Keratinocyte (primary cell): ENCODE measurements at regions not wholly inside any gene's neighbourhood (a gene's known extent, or its start where the extent isn't known, plus 50 kb on each side); places are given as distances from the start of the nearest gene placed in this dataset.

Source experiments
- DNase-seq: peaks from one replicate; pipeline ENCODE4 v3.0.0-alpha.2; 2011; ENCODE audit warnings: low read depth, missing footprints, low spot score
- FAIRE-seq: peaks from 2 replicates; lab custom pipeline; 2011; peaks lifted over from hg19 to GRCh38; lab: Jason Lieb, UNC
- H2AFZ ChIP-seq: 2 replicates; pipeline ENCODE4 v1.6.0; 2012; ENCODE audit warnings: low read length, control low read depth, inconsistent platforms; ENCODE audit not compliant: control insufficient read depth
- H3K27ac ChIP-seq: 2 replicates; pipeline ENCODE4 v1.5.1; 2011; ENCODE audit warnings: low read length; ENCODE audit not compliant: control insufficient read depth, insufficient read depth
- H3K27me3 ChIP-seq: 3 replicates; pipeline ENCODE4 v1.6.0; 2011; ENCODE audit warnings: low read length; ENCODE audit not compliant: control insufficient read depth, insufficient read depth; ENCODE audit errors: extremely low read depth
- H3K36me3 ChIP-seq, 2 experiments: 2 replicates in 1 of 2; 3 replicates in 1 of 2; pipeline ENCODE4 v1.5.1; 2011; ENCODE audit warnings: low read length in 2 of 2, mild to moderate bottlenecking in 1 of 2; ENCODE audit not compliant: control insufficient read depth in 2 of 2, insufficient read depth in 2 of 2; ENCODE audit errors: extremely low read depth in 1 of 2
- H3K4me1 ChIP-seq: 3 replicates; pipeline ENCODE4 v1.5.1; 2011; ENCODE audit warnings: low read length; ENCODE audit not compliant: control insufficient read depth, insufficient read depth; ENCODE audit errors: extremely low read depth
- H3K4me2 ChIP-seq: 3 replicates; pipeline ENCODE4 v1.6.0; 2011; ENCODE audit warnings: low read depth, low read length; ENCODE audit not compliant: control insufficient read depth, insufficient read depth; ENCODE audit errors: extremely low read depth
- H3K4me3 ChIP-seq, 3 experiments: fragments of 200-600 bp in 1 of 3; sonication (generic) in 1 of 3; 2 replicates in 2 of 3; 3 replicates in 1 of 3; pipeline ENCODE4 v1.5.1; 2011 to 2016; ENCODE audit warnings: low read length in 3 of 3, mild to moderate bottlenecking in 3 of 3, control low read depth in 2 of 3, inconsistent platforms in 1 of 3, low read depth in 1 of 3, mixed read lengths in 1 of 3, mixed run types in 1 of 3, moderate library complexity in 1 of 3; ENCODE audit not compliant: control insufficient read depth in 2 of 3, insufficient read depth in 2 of 3; ENCODE audit errors: extremely low read depth in 1 of 3
- H3K79me2 ChIP-seq: 2 replicates; pipeline ENCODE4 v1.6.0; 2012; ENCODE audit warnings: low read length; ENCODE audit not compliant: control insufficient read depth, insufficient read depth
- H3K9ac ChIP-seq: 3 replicates; pipeline ENCODE4 v1.6.0; 2011; ENCODE audit warnings: low read length; ENCODE audit not compliant: control insufficient read depth, insufficient read depth; ENCODE audit errors: extremely low read depth
- H3K9me1 ChIP-seq: 3 replicates; pipeline ENCODE4 v1.6.0; 2011; ENCODE audit warnings: low read length; ENCODE audit not compliant: control insufficient read depth, insufficient read depth; ENCODE audit errors: extremely low read depth
- H3K9me3 ChIP-seq: 2 replicates; pipeline ENCODE4 v1.5.1; 2012; ENCODE audit warnings: low read depth, low read length; ENCODE audit not compliant: control insufficient read depth
- H4K20me1 ChIP-seq: 3 replicates; pipeline ENCODE4 v1.6.0; 2011; ENCODE audit warnings: low read length; ENCODE audit not compliant: control insufficient read depth, insufficient read depth; ENCODE audit errors: extremely low read depth
- CTCF ChIP-seq, 3 experiments: IDR thresholded peaks in 1 of 3; conservative IDR thresholded peaks in 1 of 3; optimal IDR thresholded peaks in 1 of 3; 2 replicates in 2 of 3; 3 replicates in 1 of 3; pipeline versions ENCODE3 to v1.5.1; 2011; ENCODE audit warnings: low read length in 3 of 3, mild to moderate bottlenecking in 3 of 3, moderate library complexity in 2 of 3, control low read depth in 1 of 3, inconsistent platforms in 1 of 3; ENCODE audit not compliant: insufficient read depth in 2 of 3; ENCODE audit errors: extremely low read depth in 1 of 3
- EZH2 ChIP-seq: IDR thresholded peaks from one replicate; pipeline ENCODE4 v1.6.1; 2012; ENCODE audit warnings: inconsistent platforms, mild to moderate bottlenecking, low read length, moderate library complexity
- dilution Hi-C: fragments of 300-500 bp; cut with MboI; formaldehyde crosslinking; loops from one replicate; pipeline ENCODE4 v1.7.0; 2020; ENCODE audit warnings: low sequenced_read_pairs; ENCODE audit not compliant: extremely low pct_ligation_motif_present

- Histone ChIP-seq H3K9me1 (no peaks in the 10 kb centered on the region), H3K27ac (no peak overlapping the region), H3K4me1 (no peaks in the 10 kb centered on the region), H2AFZ (no peak overlapping the region), H3K9me3 (no peaks in the 10 kb centered on the region), H3K79me2 (no peaks in the 10 kb centered on the region), H3K4me3 (no peak overlapping the region), H3K36me3 (no peaks in the 10 kb centered on the region), H3K27me3 (no peaks in the 10 kb centered on the region), H3K4me2 (no peak overlapping the region), H3K9ac (no peak overlapping the region), H4K20me1 (no peaks in the 10 kb centered on the region)
- TF ChIP-seq CTCF (optimal IDR thresholded peaks at IDR 0.05 in 1 of 3, IDR thresholded peaks at IDR 0.05 in 1 of 3, conservative IDR thresholded peaks at IDR 0.05 in 1 of 3; ENCODE audit: extremely low read depth in 1 of 3, insufficient read depth in 2 of 3, low read length in 3 of 3) (no peak), EZH2 (no peak)
- dilution Hi-C loops, result no loop called here
- DNase-seq (no peak), FAIRE-seq (no peak)
These were observed 453.2 kb downstream of the PRR16 start for GRCh38 chr5:120917214-120917758.

- Histone ChIP-seq H3K9ac (no peak overlapping the region), H3K27me3 (no peaks in the 10 kb centered on the region), H3K9me3 (no peaks in the 10 kb centered on the region), H2AFZ (no peak overlapping the region), H3K4me2 (no peak overlapping the region), H3K27ac (no peak overlapping the region), H4K20me1 (no peaks in the 10 kb centered on the region), H3K4me1 (no peaks in the 10 kb centered on the region), H3K79me2 (no peaks in the 10 kb centered on the region), H3K4me3 (no peak overlapping the region), H3K36me3 (no peaks in the 10 kb centered on the region), H3K9me1 (no peaks in the 10 kb centered on the region)
- dilution Hi-C loops, result no loop called here
- no peak for TF ChIP-seq CTCF (optimal IDR thresholded peaks at IDR 0.05 in 1 of 3, IDR thresholded peaks at IDR 0.05 in 1 of 3, conservative IDR thresholded peaks at IDR 0.05 in 1 of 3; ENCODE audit: extremely low read depth in 1 of 3, insufficient read depth in 2 of 3, low read length in 3 of 3)
- TF ChIP-seq EZH2, result no peak
- no peak for DNase-seq
- no peak for FAIRE-seq
These were observed 454.9 kb downstream of the PRR16 start for GRCh38 chr5:120919017-120919416.
